H1 (cell line): ENCODE measurements at regions not wholly inside any gene's neighbourhood (a gene's known extent, or its start where the extent isn't known, plus 50 kb on each side); places are given as distances from the start of the nearest gene placed in this dataset.

Source experiments
- CTCF ChIA-PET: fragments of 300-600 bp; sonication (Branson Sonifier 250); formaldehyde crosslinking; loops from one replicate; lab custom pipeline; 2021; ENCODE audit not compliant: partially characterized antibody; lab: Charles Lee
- POLR2A ChIA-PET: fragments of 300-600 bp; sonication (Branson Sonifier 250); formaldehyde crosslinking; loops from one replicate; lab custom pipeline; 2021; ENCODE audit warnings: inconsistent platforms; ENCODE audit not compliant: partially characterized antibody; lab: Charles Lee
- DNase-seq, 2 experiments: peaks; one replicate each; pipeline versions ENCODE4 v3.0.0 to v3.0.0-alpha.2; 2010 to 2022; ENCODE audit warnings: low spot score in 2 of 2, low read depth in 1 of 2, mixed read lengths in 1 of 2
- FAIRE-seq: peaks from 2 replicates; lab custom pipeline; 2011; peaks lifted over from hg19 to GRCh38; lab: Jason Lieb, UNC
- H2AFZ ChIP-seq: 2 replicates; pipeline ENCODE4 v1.8.1; 2012; ENCODE audit warnings: low read length, inconsistent platforms
- H2AK5ac ChIP-seq: 2 replicates; pipeline ENCODE4 v1.6.1; 2013; ENCODE audit warnings: low read depth, low read length
- H2BK120ac ChIP-seq: replicated peaks from 2 replicates; pipeline ENCODE3; 2013; ENCODE audit warnings: low read depth, low read length, inconsistent platforms
- H2BK12ac ChIP-seq: 2 replicates; pipeline ENCODE4 v1.6.1; 2013; ENCODE audit warnings: low read depth, low read length
- H2BK15ac ChIP-seq: 2 replicates; pipeline ENCODE4 v1.6.1; 2013; ENCODE audit warnings: low read length
- H2BK20ac ChIP-seq: 2 replicates; pipeline ENCODE4 v1.6.1; 2013; ENCODE audit warnings: low read length
- H2BK5ac ChIP-seq: 2 replicates; pipeline ENCODE4 v1.6.1; 2013; ENCODE audit warnings: low read depth, low read length
- H3K14ac ChIP-seq: 2 replicates; pipeline ENCODE4 v1.6.1; 2013; ENCODE audit warnings: inconsistent platforms; ENCODE audit not compliant: insufficient read length
- H3K18ac ChIP-seq: 2 replicates; pipeline ENCODE4 v1.6.1; 2013; ENCODE audit warnings: low read length; ENCODE audit errors: extremely low read depth
- H3K23ac ChIP-seq: 2 replicates; pipeline ENCODE4 v1.6.1; 2013; ENCODE audit warnings: inconsistent platforms; ENCODE audit not compliant: insufficient read length
- H3K23me2 ChIP-seq: 2 replicates; pipeline ENCODE4 v1.6.1; 2013; ENCODE audit warnings: low read depth, low read length
- H3K27ac ChIP-seq: 2 replicates; pipeline ENCODE4 v1.6.1; 2011; ENCODE audit warnings: low read depth, low read length, inconsistent platforms
- H3K27me3 ChIP-seq, 4 experiments: replicated peaks in 1 of 4; 1 replicate in 1 of 4; 2 replicates in 3 of 4; pipeline versions ENCODE4 v1.6.1 to v1.8.1; 2011 to 2013; ENCODE audit warnings: low read length in 3 of 4, mild to moderate bottlenecking in 3 of 4, inconsistent platforms in 2 of 4, mixed read lengths in 2 of 4, moderate library complexity in 1 of 4; ENCODE audit not compliant: control insufficient read depth in 3 of 4, insufficient read depth in 3 of 4; ENCODE audit errors: extremely low read depth in 1 of 4
- H3K36me3 ChIP-seq, 4 experiments: 2 replicates each; pipeline versions ENCODE4 v1.6.1 to v1.8.1; 2011 to 2013; ENCODE audit warnings: mild to moderate bottlenecking in 4 of 4, low read length in 3 of 4, moderate library complexity in 2 of 4, control low read depth in 1 of 4, inconsistent platforms in 1 of 4; ENCODE audit not compliant: insufficient read depth in 4 of 4, control insufficient read depth in 2 of 4
- H3K4ac ChIP-seq: replicated peaks from 2 replicates; pipeline ENCODE3; 2013; ENCODE audit warnings: low read length, low read depth, mixed read lengths, inconsistent platforms; ENCODE audit not compliant: insufficient read length
- H3K4me1 ChIP-seq, 4 experiments: replicated peaks in 1 of 4; 1 replicate in 1 of 4; 2 replicates in 3 of 4; pipeline versions ENCODE4 v1.6.1 to v1.8.1; 2011 to 2013; ENCODE audit warnings: low read length in 3 of 4, inconsistent platforms in 2 of 4, mixed read lengths in 1 of 4; ENCODE audit not compliant: insufficient read depth in 4 of 4, control insufficient read depth in 3 of 4
- H3K4me2 ChIP-seq, 2 experiments: 2 replicates each; pipeline versions ENCODE4 v1.6.1 to v1.8.1; 2011 to 2013; ENCODE audit warnings: low read depth in 2 of 2, low read length in 2 of 2, control low read depth in 1 of 2, inconsistent platforms in 1 of 2, mild to moderate bottlenecking in 1 of 2; ENCODE audit not compliant: insufficient read depth in 1 of 2
- H3K4me3 ChIP-seq, 4 experiments: fragments of 200-600, 300-600 bp in 1 of 4; sonication (generic), shearing (Covaris generic), sonication (Bioruptor Twin) in 1 of 4; 2 replicates each; pipeline versions ENCODE4 v1.5.1 to v1.8.1; 2011 to 2016; ENCODE audit warnings: low read length in 4 of 4, low read depth in 3 of 4, control low read depth in 2 of 4, inconsistent platforms in 2 of 4, mild to moderate bottlenecking in 2 of 4, mixed read lengths in 1 of 4, moderate library complexity in 1 of 4; ENCODE audit not compliant: insufficient read depth in 2 of 4; ENCODE audit errors: extremely low read depth in 1 of 4
- H3K56ac ChIP-seq: replicated peaks from 2 replicates; pipeline ENCODE3; 2013; ENCODE audit warnings: low read depth, mild to moderate bottlenecking, mixed read lengths, low read length, inconsistent platforms; ENCODE audit not compliant: insufficient read length
- H3K79me1 ChIP-seq: 2 replicates; pipeline ENCODE4 v1.6.1; 2013; ENCODE audit warnings: low read depth, low read length, control low read depth
- H3K79me2 ChIP-seq, 2 experiments: 2 replicates each; pipeline versions ENCODE4 v1.6.1 to v1.8.1; 2012 to 2013; ENCODE audit warnings: low read length in 2 of 2, mild to moderate bottlenecking in 2 of 2, inconsistent platforms in 1 of 2; ENCODE audit not compliant: insufficient read depth in 2 of 2, control insufficient read depth in 1 of 2
- H3K9ac ChIP-seq, 4 experiments: replicated peaks in 1 of 4; 1 replicate in 1 of 4; 2 replicates in 3 of 4; pipeline versions ENCODE4 v1.6.1 to v1.8.1; 2011 to 2013; ENCODE audit warnings: low read depth in 3 of 4, low read length in 3 of 4, control low read depth in 2 of 4, mild to moderate bottlenecking in 2 of 4, moderate library complexity in 2 of 4, inconsistent platforms in 1 of 4; ENCODE audit errors: extremely low read depth in 1 of 4
- H3K9me3 ChIP-seq, 2 experiments: 2 replicates each; pipeline versions ENCODE4 v1.6.1 to v1.8.1; 2012 to 2013; ENCODE audit warnings: mild to moderate bottlenecking in 2 of 2, moderate library complexity in 2 of 2, control low read depth in 1 of 2, inconsistent platforms in 1 of 2, low read depth in 1 of 2, low read length in 1 of 2, mixed read lengths in 1 of 2; ENCODE audit not compliant: insufficient read depth in 2 of 2
- H4K20me1 ChIP-seq, 2 experiments: replicated peaks in 1 of 2; 2 replicates each; pipeline versions ENCODE3 to v1.8.1; 2011 to 2013; ENCODE audit warnings: inconsistent platforms in 2 of 2, low read length in 2 of 2, mild to moderate bottlenecking in 1 of 2; ENCODE audit not compliant: insufficient read depth in 2 of 2, control insufficient read depth in 1 of 2
- H4K5ac ChIP-seq: 2 replicates; pipeline ENCODE4 v1.6.1; 2013; ENCODE audit warnings: low read length, low read depth, mixed read lengths, inconsistent platforms; ENCODE audit not compliant: insufficient read length
- H4K8ac ChIP-seq: 2 replicates; pipeline ENCODE4 v1.8.0; 2013; ENCODE audit warnings: mild to moderate bottlenecking, moderate library complexity, low read length, inconsistent platforms; ENCODE audit not compliant: insufficient read depth; ENCODE audit errors: extremely low read depth
- H4K91ac ChIP-seq: replicated peaks from 2 replicates; pipeline ENCODE3; 2013; ENCODE audit warnings: low read length, mixed read lengths, inconsistent platforms; ENCODE audit not compliant: insufficient read length
- MAX ChIP-seq: IDR thresholded peaks from 2 replicates; pipeline ENCODE4 v1.6.1; 2012; ENCODE audit warnings: inconsistent platforms

GRCh38 chr13:65342541-65343337, 1887.4 kb downstream of the PCDH9 start:
- Histone ChIP-seq H4K8ac (no peak overlapping the region), H4K91ac (no peak overlapping the region), H3K79me2 (no peaks in the 10 kb centered on the region), H3K23ac (no peak overlapping the region), H3K56ac (no peak overlapping the region), H3K18ac (no peak overlapping the region), H2BK120ac (no peak overlapping the region), H3K4me3 (no peak overlapping the region), H3K23me2 (no peaks in the 10 kb centered on the region), H3K9ac (no peak overlapping the region), H2BK15ac (no peak overlapping the region), H3K4me1 (no peaks in the 10 kb centered on the region), H3K79me1 (no peaks in the 10 kb centered on the region), H3K27me3 (no peaks in the 10 kb centered on the region), H2BK12ac (no peak overlapping the region), H4K5ac (no peak overlapping the region), H3K36me3 (no peaks in the 10 kb centered on the region), H3K27ac (no peak overlapping the region), H2BK20ac (no peak overlapping the region), H2BK5ac (no peak overlapping the region), H4K20me1 (no peaks in the 10 kb centered on the region), H3K9me3 (no peaks in the 10 kb centered on the region; a peak in 1 of 4 replicates), H3K4me2 (no peak overlapping the region), H2AFZ (0 out of 2 replicates have a peak overlapping the region, but pooled peaks have one; percentile 85), H3K14ac (no peak overlapping the region), H3K4ac (no peak overlapping the region), H2AK5ac (no peak overlapping the region)
- ChIA-PET POLR2A (no interaction called here), CTCF (no interaction called here)
- no peak for FAIRE-seq
- DNase-seq = no peak
- no peak for TF ChIP-seq MAX
